HG03439 (cell line): ENCODE measurements at regions not wholly inside any gene's neighbourhood (a gene's known extent, or its start where the extent isn't known, plus 50 kb on each side); places are given as distances from the start of the nearest gene placed in this dataset.
"Not testable (repeated sequence)": the region's sequence is repeated elsewhere in the genome, so short reads cannot be mapped to it uniquely, and the experiment has no call there.

ENCODE experiments used
- ATAC-seq: cut with Tn5 transposase; IDR thresholded peaks from one replicate; pipeline ENCODE4 v1.9.1; 2021; ENCODE audit warnings: mild to moderate bottlenecking, moderate library complexity; ENCODE audit not compliant: unreplicated experiment

GRCh38 chr2:39998617-39999016 lies 219.6 kb upstream of the THUMPD2 start:
- ATAC-seq: no peak

- no peak for ATAC-seq
These were observed 217.6 kb upstream of the THUMPD2 start for GRCh38 chr2:39996653-39997080.

- no peak for ATAC-seq
These were observed 216.1 kb upstream of the THUMPD2 start for GRCh38 chr2:39995005-39995737.

- ATAC-seq: no peak
These were observed 215.1 kb upstream of the THUMPD2 start for GRCh38 chr2:39994151-39994550.

- no peak for ATAC-seq
These were observed 212.2 kb upstream of the THUMPD2 start for GRCh38 chr2:39991298-39991697.

- no peak for ATAC-seq
These were observed 211.4 kb upstream of the THUMPD2 start for GRCh38 chr2:39990335-39990900.

- no peak for ATAC-seq
These were observed 210.8 kb upstream of the THUMPD2 start for GRCh38 chr2:39989888-39990287.

GRCh38 chr2:39981883-39982311 lies 202.8 kb upstream of the THUMPD2 start:
- no peak for ATAC-seq

GRCh38 chr2:39975476-39976020 lies 196.5 kb upstream of the THUMPD2 start:
- ATAC-seq: no peak

GRCh38 chr2:39968037-39968436 lies 189.0 kb upstream of the THUMPD2 start:
- ATAC-seq: no peak

GRCh38 chr2:39960681-39961080 lies 181.6 kb upstream of the THUMPD2 start:
- not testable (repeated sequence) for ATAC-seq

- ATAC-seq: no peak
These were observed 175.3 kb upstream of the THUMPD2 start for GRCh38 chr2:39954346-39954745.

- ATAC-seq: no peak
These were observed 170.1 kb upstream of the THUMPD2 start for GRCh38 chr2:39949131-39949530.

- ATAC-seq: no peak
These were observed 169.1 kb upstream of the THUMPD2 start for GRCh38 chr2:39948016-39948719.

GRCh38 chr2:39947294-39948015 lies 168.4 kb upstream of the THUMPD2 start:
- ATAC-seq: no peak

GRCh38 chr2:39942950-39943349 lies 163.9 kb upstream of the THUMPD2 start:
- ATAC-seq: no peak

GRCh38 chr2:39938035-39938835 lies 159.2 kb upstream of the THUMPD2 start:
- no peak for ATAC-seq

GRCh38 chr2:39937621-39938020 lies 158.6 kb upstream of the THUMPD2 start:
- ATAC-seq: no peak

- no peak for ATAC-seq
These were observed 155.8 kb upstream of the THUMPD2 start for GRCh38 chr2:39934851-39935250.

GRCh38 chr2:39933196-39933595 lies 154.1 kb upstream of the THUMPD2 start:
- no peak for ATAC-seq
